NCI-H82 (cell line): ENCODE measurements at regions not wholly inside any gene's neighbourhood (a gene's known extent, or its start where the extent isn't known, plus 50 kb on each side); places are given as distances from the start of the nearest gene placed in this dataset.

Source experiments
- DNase-seq: peaks from one replicate; lab custom pipeline; 2025; lab: John Stamatoyannopoulos, UW

DNA sequence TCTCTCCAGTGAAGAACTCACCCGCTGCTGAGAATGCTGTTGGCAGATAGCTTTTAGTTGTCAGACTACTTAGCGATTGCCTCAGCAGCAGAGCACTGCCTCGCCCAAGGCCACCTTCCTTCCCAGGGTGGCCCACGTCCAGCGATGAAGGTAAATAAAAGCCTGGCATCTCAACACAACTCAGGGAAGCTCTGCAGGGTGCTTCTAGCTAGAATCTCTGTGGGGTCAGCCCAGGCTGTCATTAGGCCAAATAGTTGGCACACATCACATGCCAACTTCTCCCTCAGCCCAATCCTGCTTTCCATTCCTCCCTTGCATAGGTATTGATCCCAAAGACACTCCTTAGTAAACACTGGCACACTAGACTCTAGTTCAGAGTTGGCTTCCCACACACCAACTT is 368.1 kb upstream of the TMTC1 start:
- no peak for DNase-seq

GRCh38 chr12:30146561-30146960 is 362.8 kb upstream of the TMTC1 start:
- DNase-seq: no peak

GRCh38 chr12:30145684-30146032 is 361.9 kb upstream of the TMTC1 start:
- no peak for DNase-seq

- DNase-seq: peak; percentile 26
These were observed 361.3 kb upstream of the TMTC1 start for GRCh38 chr12:30144777-30145683.

DNA sequence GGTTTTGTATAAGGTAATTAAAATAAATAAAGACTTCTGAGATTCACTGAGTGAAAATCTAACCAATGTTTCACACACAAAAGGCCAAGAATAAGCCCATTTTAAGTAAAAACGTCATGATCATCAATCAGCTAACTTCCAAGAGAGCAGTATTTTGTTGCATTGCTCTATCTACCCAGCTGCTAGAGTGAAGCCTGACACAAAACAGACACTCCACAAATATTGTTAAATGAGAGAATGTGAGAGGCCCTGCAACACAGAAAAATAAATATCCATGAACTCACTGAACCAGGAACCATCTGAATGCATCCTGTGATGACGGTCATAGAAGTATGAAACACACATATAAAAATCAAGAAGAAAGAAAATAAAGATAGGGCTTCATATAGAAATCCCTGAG is 358.6 kb upstream of the TMTC1 start:
- DNase-seq: no peak

DNA sequence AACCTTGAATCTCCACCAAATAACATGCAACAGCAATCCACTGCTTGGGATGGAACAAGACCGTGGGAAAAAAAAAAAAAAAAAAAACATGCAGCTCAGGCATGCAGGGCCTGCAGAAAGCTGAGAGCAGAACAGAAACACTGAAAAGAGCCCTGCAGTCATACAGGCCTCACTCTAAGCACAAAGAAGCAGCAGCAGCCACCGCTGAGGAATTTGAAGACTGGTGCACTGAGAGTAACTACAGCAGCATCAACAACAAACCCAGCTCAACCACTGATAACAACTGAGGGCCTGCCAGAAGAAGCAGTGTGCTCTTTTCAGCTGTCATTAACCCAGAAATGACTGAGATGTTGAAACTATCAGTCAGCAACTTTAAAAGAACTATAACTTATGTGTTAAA is 354.7 kb upstream of the TMTC1 start:
- no peak for DNase-seq

- DNase-seq: no peak
These were observed 353.0 kb upstream of the TMTC1 start for GRCh38 chr12:30136696-30137095.

DNA sequence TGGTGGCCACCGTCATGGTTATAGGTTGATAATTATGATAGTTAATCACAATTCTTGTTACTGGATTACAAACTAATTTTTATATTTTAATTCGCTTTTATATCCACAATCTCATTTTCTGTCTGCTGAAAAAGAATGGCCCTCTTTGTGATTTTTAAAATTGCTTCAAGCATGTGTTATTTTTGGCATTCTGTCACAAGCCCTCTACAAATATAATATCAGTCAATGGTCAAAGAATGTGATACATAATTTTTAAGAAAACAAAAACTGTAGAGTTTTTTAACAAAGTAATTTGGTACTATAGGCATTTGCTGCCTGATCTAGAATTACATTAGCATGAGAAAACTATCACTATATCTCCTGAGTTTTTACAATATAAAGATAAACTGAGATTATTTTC is 352.0 kb upstream of the TMTC1 start:
- no peak for DNase-seq

- peak; percentile 73 for DNase-seq
These were observed 350.5 kb upstream of the TMTC1 start for GRCh38 chr12:30134229-30134628.

- no peak for DNase-seq
These were observed 343.2 kb upstream of the TMTC1 start for GRCh38 chr12:30126944-30127343.

GRCh38 chr12:30120522-30120921 is 336.8 kb upstream of the TMTC1 start:
- DNase-seq: no peak

GRCh38 chr12:30117483-30117882 is 333.7 kb upstream of the TMTC1 start:
- DNase-seq: no peak

- no peak for DNase-seq
These were observed 328.0 kb upstream of the TMTC1 start for GRCh38 chr12:30111719-30112118.

GRCh38 chr12:30110958-30111586 is 327.3 kb upstream of the TMTC1 start:
- DNase-seq: no peak

DNA sequence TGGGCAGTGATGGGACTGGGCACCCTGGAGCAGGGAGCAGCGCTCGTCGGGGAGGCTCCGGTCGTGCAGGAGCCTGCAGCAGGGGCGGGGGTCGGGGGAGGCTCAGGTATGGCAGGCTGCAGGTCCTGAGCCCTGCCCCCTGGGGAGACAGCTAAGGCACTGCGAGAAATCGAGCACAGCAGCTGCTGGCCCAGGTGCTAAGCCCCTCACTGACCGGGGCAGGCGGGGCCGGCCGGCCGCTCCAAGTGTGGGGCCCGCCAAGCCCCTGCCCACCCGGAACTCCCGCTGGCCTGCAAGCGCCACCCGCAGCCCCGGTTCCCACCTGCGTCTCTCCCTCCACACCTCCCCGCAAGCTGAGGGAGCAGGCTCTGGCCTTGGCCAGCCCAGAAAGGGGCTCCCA is 326.8 kb upstream of the TMTC1 start:
- no peak for DNase-seq

DNA sequence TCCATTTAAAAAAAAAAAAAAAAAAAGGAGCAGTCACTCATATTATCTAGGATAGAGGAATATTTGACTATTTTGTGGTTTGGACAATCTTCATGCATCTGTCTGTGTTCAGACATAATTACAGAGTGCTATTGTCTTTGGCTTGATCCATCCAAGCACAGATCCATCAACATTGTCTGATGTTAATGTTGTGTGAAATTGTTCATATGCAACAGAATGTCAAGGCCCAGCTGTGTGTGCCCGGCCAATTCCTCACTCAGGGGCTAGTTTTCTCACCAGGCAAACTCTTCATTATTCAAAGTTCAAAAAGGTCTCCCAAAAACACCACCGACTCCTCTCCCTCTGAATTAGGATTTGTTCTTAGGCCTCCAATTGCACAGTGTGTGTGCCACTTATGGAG is 324.9 kb upstream of the TMTC1 start:
- DNase-seq: no peak

- peak; percentile 80 for DNase-seq
These were observed 322.6 kb upstream of the TMTC1 start for GRCh38 chr12:30106204-30106965.

- DNase-seq: no peak
These were observed 321.8 kb upstream of the TMTC1 start for GRCh38 chr12:30105505-30105904.

DNA sequence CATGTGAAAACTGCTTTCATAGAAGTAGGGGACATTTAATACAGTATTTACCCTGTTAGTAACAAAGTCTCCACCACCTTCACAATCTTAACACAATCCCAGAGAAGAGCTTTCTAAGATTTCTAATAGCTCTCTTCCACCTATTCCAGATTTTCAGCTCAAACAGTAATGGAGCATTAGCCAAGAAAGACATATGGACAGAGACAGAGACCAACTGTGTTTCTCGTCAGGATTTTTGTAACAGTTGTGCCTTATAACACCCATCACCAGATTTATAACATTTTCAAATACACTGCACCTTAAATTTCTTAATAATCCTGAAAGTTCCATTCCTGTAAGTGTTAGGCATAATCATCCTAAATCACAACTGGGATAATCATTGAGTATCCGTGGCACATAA is 321.2 kb upstream of the TMTC1 start:
- DNase-seq: no peak

DNA sequence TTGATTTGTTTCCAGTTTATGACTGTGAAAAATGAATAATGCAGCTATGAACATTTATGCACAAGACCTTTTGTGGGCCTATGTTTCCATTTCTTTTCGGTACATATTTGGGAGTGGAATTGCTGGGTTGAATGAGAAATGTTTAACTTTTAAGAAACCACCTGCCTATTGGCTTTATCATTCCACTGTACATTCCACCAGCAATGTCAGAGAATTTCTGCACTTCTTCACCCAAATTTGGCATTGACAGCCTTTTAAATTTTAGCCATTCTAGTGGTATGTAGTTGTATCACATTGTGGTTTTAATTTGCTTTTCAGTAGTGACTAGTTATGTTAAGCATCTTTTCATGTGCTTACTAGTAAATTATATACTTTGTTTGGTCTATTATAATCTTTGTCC is 317.0 kb upstream of the TMTC1 start:
- no peak for DNase-seq

DNA sequence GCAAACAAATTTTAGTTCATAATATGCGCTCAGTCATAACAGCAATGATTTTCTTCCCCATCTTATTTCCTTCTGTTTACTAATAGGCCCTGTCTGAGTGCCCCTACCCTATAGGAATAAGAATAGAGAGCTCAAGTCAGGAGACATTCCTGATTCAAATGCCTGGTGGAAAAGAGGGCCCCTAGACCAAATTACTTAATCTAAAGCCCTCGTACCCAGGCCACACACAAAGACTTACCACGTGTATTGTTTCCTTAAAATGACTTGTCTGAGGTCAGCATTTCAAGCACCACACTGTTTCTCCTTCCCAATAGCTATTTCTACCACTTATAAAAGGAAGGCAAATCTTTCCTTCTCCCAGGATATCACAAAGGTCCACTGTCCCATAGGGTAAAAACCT is 314.9 kb upstream of the TMTC1 start:
- no peak for DNase-seq

GRCh38 chr12:30095511-30095910 is 311.8 kb upstream of the TMTC1 start:
- no peak for DNase-seq
